Parathyroid adenoma (tissue), 2 donors: ENCODE measurements at regions not wholly inside any gene's neighbourhood (a gene's known extent, or its start where the extent isn't known, plus 50 kb on each side); places are given as distances from the start of the nearest gene placed in this dataset.

Experiments
- H2AFZ ChIP-seq: fragments of 300-600 bp; sonication (generic); one replicate; pipeline ENCODE4 v1.7.0; 2017; ENCODE audit warnings: antibody characterized with exemption, mild to moderate bottlenecking
- H3K27ac ChIP-seq: fragments of 300-600 bp; sonication (generic); one replicate; pipeline ENCODE4 v1.7.0; 2017
- H3K27me3 ChIP-seq: fragments of 300-600 bp; sonication (generic); one replicate; pipeline ENCODE4 v1.7.0; 2017; ENCODE audit warnings: low read length; ENCODE audit not compliant: control insufficient read depth, insufficient read depth
- H3K36me3 ChIP-seq: fragments of 300-600 bp; sonication (generic); one replicate; pipeline ENCODE4 v1.7.0; 2017; ENCODE audit warnings: low read length; ENCODE audit not compliant: control insufficient read depth, insufficient read depth
- H3K4me1 ChIP-seq: fragments of 300-600 bp; sonication (generic); one replicate; pipeline ENCODE4 v1.7.0; 2017; ENCODE audit warnings: control low read depth
- H3K4me2 ChIP-seq: fragments of 300-600 bp; sonication (generic); one replicate; pipeline ENCODE4 v1.7.0; 2017; ENCODE audit warnings: low read length
- H3K4me3 ChIP-seq: fragments of 300-600 bp; sonication (generic); one replicate; pipeline ENCODE4 v1.7.0; 2017; ENCODE audit warnings: low read depth, low read length
- H3K79me2 ChIP-seq: fragments of 300-600 bp; sonication (generic); one replicate; pipeline ENCODE4 v1.7.0; 2017; ENCODE audit warnings: control low read depth
- H3K9ac ChIP-seq: fragments of 300-600 bp; sonication (generic); one replicate; pipeline ENCODE4 v1.7.0; 2017; ENCODE audit warnings: mild to moderate bottlenecking
- H3K9me3 ChIP-seq: fragments of 300-600 bp; sonication (generic); one replicate; pipeline ENCODE4 v1.7.0; 2017; ENCODE audit warnings: low read length; ENCODE audit not compliant: control insufficient read depth
- TF ChIP-seq, protein P1 (sequence below): fragments of 300-600 bp; sonication (generic); IDR thresholded peaks from one replicate; pipeline ENCODE4 v1.7.0; 2017; ENCODE audit warnings: antibody characterized with exemption, mild to moderate bottlenecking
- donor health status: primary hyperparathyroidism.

DNA sequence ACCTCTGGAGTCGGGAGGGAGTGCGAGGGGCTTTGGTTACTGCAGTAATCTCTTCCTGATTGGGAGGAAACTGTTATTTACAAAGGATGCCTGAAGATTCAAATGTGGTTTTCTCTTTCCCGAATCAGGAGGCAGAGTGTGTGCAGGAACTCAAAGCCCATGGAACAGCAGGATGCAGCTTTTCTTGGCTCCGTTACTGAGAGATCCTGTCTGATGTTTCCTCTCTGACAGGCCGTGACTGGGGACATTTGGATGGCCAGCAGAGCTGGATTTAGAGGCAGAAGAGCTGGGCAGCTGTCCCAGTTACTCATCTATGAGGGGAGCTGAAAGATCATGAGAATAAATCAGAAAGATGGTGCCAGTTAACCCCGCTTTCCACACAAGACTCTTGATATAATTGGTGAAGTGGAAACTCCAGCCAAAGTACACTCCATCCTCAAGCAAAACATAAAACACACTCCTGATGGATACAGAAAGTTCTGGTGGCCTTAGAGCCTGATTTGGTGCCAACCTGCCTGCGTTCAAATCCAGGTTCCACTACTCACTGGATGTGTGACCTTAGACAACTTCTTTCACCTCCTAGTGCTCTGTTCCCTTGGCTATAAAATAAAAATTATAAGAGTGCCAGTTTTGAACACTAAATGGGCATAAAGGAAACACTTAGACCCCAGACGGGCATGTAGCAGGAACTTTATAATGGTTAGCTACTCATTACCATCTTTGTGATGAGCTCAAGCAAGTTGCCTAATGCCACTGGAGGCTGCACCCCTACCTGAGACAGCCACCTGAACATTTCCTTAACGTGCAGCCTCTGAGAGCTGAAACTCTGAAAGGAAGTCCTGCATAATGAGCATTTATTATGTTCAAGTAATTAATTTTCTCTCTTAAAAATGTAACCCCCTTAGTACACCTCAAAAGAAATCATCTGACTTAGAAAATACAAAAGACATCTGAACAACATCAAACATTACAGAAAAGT is 349.0 kb upstream of the GATB start:
- H3K27ac ChIP-seq: no peak overlapping the region
- H3K4me1 ChIP-seq: peaks cover 7% of the 10 kb centered on the region
- no peak overlapping the region for H3K4me2 ChIP-seq
- no peak overlapping the region for H3K9ac ChIP-seq
- TF ChIP-seq, protein P1, sequence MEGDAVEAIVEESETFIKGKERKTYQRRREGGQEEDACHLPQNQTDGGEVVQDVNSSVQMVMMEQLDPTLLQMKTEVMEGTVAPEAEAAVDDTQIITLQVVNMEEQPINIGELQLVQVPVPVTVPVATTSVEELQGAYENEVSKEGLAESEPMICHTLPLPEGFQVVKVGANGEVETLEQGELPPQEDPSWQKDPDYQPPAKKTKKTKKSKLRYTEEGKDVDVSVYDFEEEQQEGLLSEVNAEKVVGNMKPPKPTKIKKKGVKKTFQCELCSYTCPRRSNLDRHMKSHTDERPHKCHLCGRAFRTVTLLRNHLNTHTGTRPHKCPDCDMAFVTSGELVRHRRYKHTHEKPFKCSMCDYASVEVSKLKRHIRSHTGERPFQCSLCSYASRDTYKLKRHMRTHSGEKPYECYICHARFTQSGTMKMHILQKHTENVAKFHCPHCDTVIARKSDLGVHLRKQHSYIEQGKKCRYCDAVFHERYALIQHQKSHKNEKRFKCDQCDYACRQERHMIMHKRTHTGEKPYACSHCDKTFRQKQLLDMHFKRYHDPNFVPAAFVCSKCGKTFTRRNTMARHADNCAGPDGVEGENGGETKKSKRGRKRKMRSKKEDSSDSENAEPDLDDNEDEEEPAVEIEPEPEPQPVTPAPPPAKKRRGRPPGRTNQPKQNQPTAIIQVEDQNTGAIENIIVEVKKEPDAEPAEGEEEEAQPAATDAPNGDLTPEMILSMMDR: no peak
- H2AFZ ChIP-seq: no peak overlapping the region
- H3K4me3 ChIP-seq: no peak overlapping the region
- no peaks in the 10 kb centered on the region for H3K9me3 ChIP-seq
- H3K27me3 ChIP-seq: no peaks in the 10 kb centered on the region
- no peaks in the 10 kb centered on the region for H3K36me3 ChIP-seq
- no peaks in the 10 kb centered on the region for H3K79me2 ChIP-seq

GRCh38 chr4:152107736-152108500 is 347.1 kb upstream of the GATB start:
- Histone ChIP-seq H3K27ac (no peak overlapping the region), H2AFZ (no peak overlapping the region), H3K4me3 (no peak overlapping the region), H3K36me3 (no peaks in the 10 kb centered on the region), H3K4me2 (no peak overlapping the region), H3K9ac (no peak overlapping the region), H3K79me2 (no peaks in the 10 kb centered on the region), H3K9me3 (no peaks in the 10 kb centered on the region), H3K4me1 (peaks cover 7% of the 10 kb centered on the region), H3K27me3 (no peaks in the 10 kb centered on the region)
- TF ChIP-seq, protein P1: no peak

GRCh38 chr4:152106781-152107321 is 346.0 kb upstream of the GATB start:
- Histone ChIP-seq H3K27me3 (no peaks in the 10 kb centered on the region), H3K4me3 (no peak overlapping the region), H2AFZ (peak overlapping the region; percentile 17), H3K36me3 (no peaks in the 10 kb centered on the region), H3K9ac (no peak overlapping the region), H3K9me3 (no peaks in the 10 kb centered on the region), H3K4me2 (peak overlapping the region; percentile 10), H3K79me2 (no peaks in the 10 kb centered on the region), H3K4me1 (peaks cover 7% of the 10 kb centered on the region), H3K27ac (peak overlapping the region; percentile 15)
- TF ChIP-seq, protein P1: no peak

DNA sequence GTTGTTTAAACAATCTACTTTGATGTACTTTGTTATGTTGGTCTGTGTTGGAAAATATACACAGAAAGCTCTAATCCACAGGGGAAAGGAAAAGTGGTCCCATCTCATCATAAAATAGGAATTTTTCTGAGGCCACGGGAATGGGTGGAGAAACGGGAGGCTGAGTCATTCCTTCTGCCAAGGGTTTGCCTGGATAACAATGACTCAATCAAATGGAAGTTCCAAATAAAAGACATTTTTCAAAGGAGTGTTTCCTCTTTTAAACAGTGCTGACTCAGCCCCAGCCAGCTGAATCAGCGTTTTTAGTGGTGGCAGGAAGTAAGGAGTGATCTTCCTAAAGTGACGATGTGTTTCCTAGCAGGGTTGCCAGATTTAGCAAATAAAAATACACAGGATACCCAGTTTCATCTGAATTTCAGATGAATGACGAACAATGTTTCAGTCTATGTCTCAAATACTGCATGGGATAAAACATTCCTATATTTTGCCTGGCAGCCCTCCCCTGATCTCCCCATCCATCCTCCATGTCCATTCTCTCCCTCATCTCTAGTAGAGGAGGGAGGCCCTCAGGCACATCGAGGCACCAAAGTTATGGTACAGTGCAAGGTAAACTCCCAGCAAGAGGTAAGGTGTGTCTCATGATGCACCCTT is 345.4 kb upstream of the GATB start:
- TF ChIP-seq, protein P1: no peak
- Histone ChIP-seq H3K9me3 (no peaks in the 10 kb centered on the region), H3K27ac (peak overlapping the region; percentile 15)

More for the DNA sequence above, 345.4 kb upstream of the GATB start:
- Histone ChIP-seq H3K4me1 (peaks cover 7% of the 10 kb centered on the region), H3K36me3 (no peaks in the 10 kb centered on the region), H2AFZ (peak overlapping the region; percentile 17), H3K27me3 (no peaks in the 10 kb centered on the region), H3K4me2 (peak overlapping the region; percentile 10), H3K79me2 (no peaks in the 10 kb centered on the region), H3K9ac (no peak overlapping the region), H3K4me3 (no peak overlapping the region)
